Osteocyte (in vitro differentiated cells): ENCODE measurements at regions not wholly inside any gene's neighbourhood (a gene's known extent, or its start where the extent isn't known, plus 50 kb on each side); places are given as distances from the start of the nearest gene placed in this dataset.
A peak's percentile ranks its signal among the peaks of the same experiment; 100 is the strongest.

Experiments
- DNase-seq: peaks from one replicate; pipeline ENCODE4 v3.0.0; 2021; ENCODE audit warnings: mixed read lengths; ENCODE audit not compliant: unreplicated experiment; ENCODE audit errors: extremely low spot score
- H3K27ac Mint-ChIP-seq: one replicate; pipeline ENCODE4 v1.8.0; 2021; ENCODE audit warnings: mild to moderate bottlenecking, mixed read lengths; ENCODE audit not compliant: unreplicated experiment
- H3K27me3 Mint-ChIP-seq: one replicate; pipeline ENCODE4 v1.8.0; 2021; ENCODE audit warnings: mixed read lengths; ENCODE audit not compliant: unreplicated experiment
- H3K36me3 Mint-ChIP-seq: one replicate; pipeline ENCODE4 v1.8.0; 2021; ENCODE audit warnings: mixed read lengths; ENCODE audit not compliant: unreplicated experiment
- H3K4me1 Mint-ChIP-seq: one replicate; pipeline ENCODE4 v1.8.0; 2021; ENCODE audit warnings: mixed read lengths; ENCODE audit not compliant: unreplicated experiment
- H3K4me3 Mint-ChIP-seq: one replicate; pipeline ENCODE4 v1.8.0; 2021; ENCODE audit warnings: mild to moderate bottlenecking, moderate library complexity, mixed read lengths; ENCODE audit not compliant: unreplicated experiment
- H3K9me3 Mint-ChIP-seq: one replicate; pipeline ENCODE4 v1.8.0; 2021; ENCODE audit warnings: mixed read lengths; ENCODE audit not compliant: unreplicated experiment
- TF ChIP-seq, protein P1 (sequence below): fragments of 200-600 bp; sonication (generic); IDR thresholded peaks from 2 replicates; pipeline ENCODE4 v1.5.0; 2021; ENCODE audit warnings: antibody characterized with exemption, mild to moderate bottlenecking, moderate library complexity

GRCh38 chr22:48868554-48868953 is 959.1 kb downstream of the BRD1 start:
- peak; percentile 73 for DNase-seq
- no peaks in the 10 kb centered on the region for H3K27me3 Mint-ChIP-seq

GRCh38 chr22:48867891-48868290 is 959.8 kb downstream of the BRD1 start:
- Mint-ChIP-seq H3K4me1 (no peaks in the 10 kb centered on the region), H3K4me3 (no peak overlapping the region), H3K36me3 (no peaks in the 10 kb centered on the region), H3K9me3 (peaks cover 5% of the 10 kb centered on the region), H3K27me3 (no peaks in the 10 kb centered on the region), H3K27ac (no peak overlapping the region)
- peak; percentile 68 for DNase-seq
- TF ChIP-seq, protein P1, sequence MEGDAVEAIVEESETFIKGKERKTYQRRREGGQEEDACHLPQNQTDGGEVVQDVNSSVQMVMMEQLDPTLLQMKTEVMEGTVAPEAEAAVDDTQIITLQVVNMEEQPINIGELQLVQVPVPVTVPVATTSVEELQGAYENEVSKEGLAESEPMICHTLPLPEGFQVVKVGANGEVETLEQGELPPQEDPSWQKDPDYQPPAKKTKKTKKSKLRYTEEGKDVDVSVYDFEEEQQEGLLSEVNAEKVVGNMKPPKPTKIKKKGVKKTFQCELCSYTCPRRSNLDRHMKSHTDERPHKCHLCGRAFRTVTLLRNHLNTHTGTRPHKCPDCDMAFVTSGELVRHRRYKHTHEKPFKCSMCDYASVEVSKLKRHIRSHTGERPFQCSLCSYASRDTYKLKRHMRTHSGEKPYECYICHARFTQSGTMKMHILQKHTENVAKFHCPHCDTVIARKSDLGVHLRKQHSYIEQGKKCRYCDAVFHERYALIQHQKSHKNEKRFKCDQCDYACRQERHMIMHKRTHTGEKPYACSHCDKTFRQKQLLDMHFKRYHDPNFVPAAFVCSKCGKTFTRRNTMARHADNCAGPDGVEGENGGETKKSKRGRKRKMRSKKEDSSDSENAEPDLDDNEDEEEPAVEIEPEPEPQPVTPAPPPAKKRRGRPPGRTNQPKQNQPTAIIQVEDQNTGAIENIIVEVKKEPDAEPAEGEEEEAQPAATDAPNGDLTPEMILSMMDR: no peak

More at GRCh38 chr22:48868554-48868953, 959.1 kb downstream of the BRD1 start:
- Mint-ChIP-seq H3K4me3 (no peak overlapping the region), H3K4me1 (no peaks in the 10 kb centered on the region), H3K36me3 (no peaks in the 10 kb centered on the region), H3K9me3 (peaks cover 5% of the 10 kb centered on the region), H3K27ac (no peak overlapping the region)
- TF ChIP-seq, protein P1: no peak

DNA sequence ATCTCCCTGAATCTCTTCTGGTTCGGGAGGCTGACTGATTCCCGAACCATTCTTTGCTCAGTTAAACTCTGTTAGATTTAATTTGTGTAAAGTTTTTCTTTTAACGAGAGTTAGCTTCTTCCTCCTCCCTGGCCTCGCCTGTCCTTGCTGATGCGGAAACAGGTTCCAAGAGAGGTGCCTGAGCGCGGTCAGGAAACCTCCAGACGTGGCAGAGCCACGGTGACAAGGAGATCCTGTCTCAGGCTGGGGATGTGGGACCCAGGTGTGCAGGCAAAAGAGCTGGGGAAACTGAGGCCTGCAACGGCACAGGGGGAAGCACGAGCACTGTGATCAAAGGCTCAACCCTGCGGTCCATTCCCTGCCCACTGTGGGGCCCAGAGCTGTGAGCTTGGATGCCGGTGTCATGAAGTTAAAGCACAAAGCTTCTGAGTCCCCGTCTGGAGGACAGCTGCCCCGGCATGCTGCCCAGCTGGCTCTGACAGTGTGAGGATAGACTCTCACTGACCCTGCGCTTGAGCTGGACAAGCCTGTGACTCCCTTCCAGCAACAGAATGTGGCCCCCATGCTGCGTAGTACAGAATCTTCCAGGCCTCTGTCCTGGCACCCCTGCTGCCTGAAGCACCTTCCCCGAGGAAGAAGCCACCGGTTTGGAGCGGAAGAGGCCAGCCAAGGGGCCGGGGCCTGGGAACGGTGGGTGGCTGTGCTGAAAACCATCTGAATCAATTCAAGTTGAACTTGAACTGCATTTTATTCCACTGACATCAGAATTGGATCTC is 960.6 kb downstream of the BRD1 start:
- peak; percentile 74 for DNase-seq
- Mint-ChIP-seq H3K36me3 (no peaks in the 10 kb centered on the region), H3K4me1 (no peaks in the 10 kb centered on the region), H3K27me3 (no peaks in the 10 kb centered on the region), H3K9me3 (peaks cover 5% of the 10 kb centered on the region), H3K4me3 (no peak overlapping the region), H3K27ac (no peak overlapping the region)
- TF ChIP-seq, protein P1: no peak

DNA sequence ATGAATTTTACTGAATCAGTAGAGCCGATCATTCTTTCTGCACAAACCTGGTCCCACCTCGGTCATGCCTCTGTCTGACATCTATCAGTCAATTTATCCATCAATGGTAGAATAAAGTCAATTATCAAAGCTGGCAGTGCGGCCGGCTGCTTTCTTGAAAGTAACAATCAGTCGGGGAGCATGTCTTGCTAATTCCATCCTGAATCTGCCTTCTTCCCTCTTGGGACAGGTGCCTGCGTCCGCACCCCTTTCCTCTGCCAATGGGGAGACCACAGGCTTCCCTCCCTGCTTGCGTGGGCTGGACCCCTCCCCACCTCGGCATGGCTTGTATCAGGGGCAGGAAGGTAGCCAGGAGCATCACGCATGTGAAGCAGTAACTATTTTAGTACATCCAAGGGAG is 962.9 kb downstream of the BRD1 start:
- Mint-ChIP-seq H3K36me3 (no peaks in the 10 kb centered on the region), H3K27ac (no peak overlapping the region), H3K27me3 (no peaks in the 10 kb centered on the region), H3K4me1 (no peaks in the 10 kb centered on the region), H3K9me3 (peaks cover 7% of the 10 kb centered on the region), H3K4me3 (no peak overlapping the region)
- TF ChIP-seq, protein P1: no peak
- no peak for DNase-seq

DNA sequence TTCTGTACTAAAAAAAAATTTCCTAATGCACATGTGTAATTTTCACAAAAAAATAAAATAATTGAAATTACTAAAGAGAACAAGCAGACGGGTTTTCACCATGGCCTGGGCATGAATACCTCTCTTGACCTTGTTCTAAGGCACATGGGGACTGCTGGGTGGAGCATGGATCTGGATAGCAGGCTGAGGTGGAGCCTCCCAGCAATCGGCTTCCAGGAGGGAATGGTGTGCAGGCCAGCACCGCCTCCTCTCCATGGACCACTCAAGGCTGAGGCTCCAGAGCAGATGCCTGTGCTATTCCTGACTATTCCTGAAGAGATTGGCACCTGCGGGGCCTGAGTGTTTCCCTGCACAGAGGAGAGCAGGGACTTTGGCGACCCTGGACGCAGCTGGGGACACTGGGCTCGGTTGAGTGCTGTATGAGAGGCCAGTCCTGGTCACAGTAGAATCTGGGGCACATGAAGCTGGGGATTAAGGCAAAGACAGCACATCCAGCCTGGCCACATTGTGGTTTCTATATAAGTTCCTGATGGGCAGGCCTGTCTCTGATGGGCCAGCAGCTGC is 963.6 kb downstream of the BRD1 start:
- Mint-ChIP-seq H3K4me1 (no peaks in the 10 kb centered on the region), H3K27me3 (no peaks in the 10 kb centered on the region), H3K9me3 (peaks cover 8% of the 10 kb centered on the region), H3K4me3 (no peak overlapping the region), H3K36me3 (no peaks in the 10 kb centered on the region), H3K27ac (no peak overlapping the region)
- TF ChIP-seq, protein P1: no peak
- no peak for DNase-seq
